Testis (tissue), 2 donors: ENCODE measurements at regions not wholly inside any gene's neighbourhood (a gene's known extent, or its start where the extent isn't known, plus 50 kb on each side); places are given as distances from the start of the nearest gene placed in this dataset.

Experiments
- POLR2A ChIP-seq: fragments of 450-650 bp; IDR thresholded peaks from one replicate; pipeline ENCODE4 v1.6.1; 2017; ENCODE audit warnings: antibody characterized with exemption, mild to moderate bottlenecking, moderate library complexity
- TF ChIP-seq, protein P1 (sequence below), 3 experiments: fragments of 450-650 bp in 2 of 3; fragments of 200-600 bp in 1 of 3; sonication (generic) in 1 of 3; IDR thresholded peaks; one replicate each; pipeline ENCODE4 v1.5.1; 2016 to 2019; ENCODE audit warnings: antibody characterized with exemption in 3 of 3, mild to moderate bottlenecking in 2 of 3, moderate library complexity in 1 of 3

DNA sequence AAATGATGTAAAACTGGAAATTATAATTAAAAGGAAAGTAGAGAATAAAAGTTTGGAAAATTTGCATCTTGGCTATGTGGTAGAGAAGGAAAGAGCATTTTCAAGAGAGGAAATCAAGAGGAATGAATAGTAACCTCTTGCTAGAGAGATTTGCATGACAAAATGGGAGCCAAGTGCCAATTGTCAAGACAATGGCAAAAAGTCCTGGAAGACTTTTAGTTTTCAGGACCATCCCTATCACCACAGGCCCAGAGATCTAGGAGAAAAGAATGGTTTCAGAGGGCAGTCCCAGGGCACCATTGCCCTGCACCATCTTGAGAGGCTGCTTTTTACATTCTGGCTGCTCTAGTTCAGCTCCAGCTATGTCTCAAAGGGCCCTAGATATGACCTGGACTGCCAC lies 1427.6 kb downstream of the ZPLD1 start:
- TF ChIP-seq, protein P1, sequence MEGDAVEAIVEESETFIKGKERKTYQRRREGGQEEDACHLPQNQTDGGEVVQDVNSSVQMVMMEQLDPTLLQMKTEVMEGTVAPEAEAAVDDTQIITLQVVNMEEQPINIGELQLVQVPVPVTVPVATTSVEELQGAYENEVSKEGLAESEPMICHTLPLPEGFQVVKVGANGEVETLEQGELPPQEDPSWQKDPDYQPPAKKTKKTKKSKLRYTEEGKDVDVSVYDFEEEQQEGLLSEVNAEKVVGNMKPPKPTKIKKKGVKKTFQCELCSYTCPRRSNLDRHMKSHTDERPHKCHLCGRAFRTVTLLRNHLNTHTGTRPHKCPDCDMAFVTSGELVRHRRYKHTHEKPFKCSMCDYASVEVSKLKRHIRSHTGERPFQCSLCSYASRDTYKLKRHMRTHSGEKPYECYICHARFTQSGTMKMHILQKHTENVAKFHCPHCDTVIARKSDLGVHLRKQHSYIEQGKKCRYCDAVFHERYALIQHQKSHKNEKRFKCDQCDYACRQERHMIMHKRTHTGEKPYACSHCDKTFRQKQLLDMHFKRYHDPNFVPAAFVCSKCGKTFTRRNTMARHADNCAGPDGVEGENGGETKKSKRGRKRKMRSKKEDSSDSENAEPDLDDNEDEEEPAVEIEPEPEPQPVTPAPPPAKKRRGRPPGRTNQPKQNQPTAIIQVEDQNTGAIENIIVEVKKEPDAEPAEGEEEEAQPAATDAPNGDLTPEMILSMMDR (IDR thresholded peaks at IDR 0.05): no peak
- TF ChIP-seq POLR2A: no peak
